ENCODE measurements at regions not wholly inside any gene's neighbourhood (a gene's known extent, or its start where the extent isn't known, plus 50 kb on each side); places are given as distances from the start of the nearest gene placed in this dataset.

GRCh38 chr6:119466226-119466625 is 116.7 kb upstream of the MAN1A1 start:
- Histone ChIP-seq H3K9me3 (ENCODE audit: control insufficient read depth, insufficient read depth, low read depth, low read length) (no peaks in the 10 kb centered on the region), H3K4me1 (ENCODE audit: control insufficient read depth, insufficient read depth, low read length) (no peaks in the 10 kb centered on the region), H3K4me3 (ENCODE audit: low read depth, low read length) (no peak overlapping the region), H3K36me3 (ENCODE audit: control insufficient read depth in 2 of 2, insufficient read depth in 1 of 2, low read length in 2 of 2) (no peaks in the 10 kb centered on the region), H3K27ac (ENCODE audit: extremely low read depth, low read depth, low read length) (no peak overlapping the region)
- POLR2A ChIA-PET = no interaction called here
- CTCF ChIA-PET = no interaction called here
- TF ChIP-seq ZNF558 (tag by site-specific recombination; IDR thresholded peaks at IDR 0.05) (no peak), ZNF521 (tag by site-specific recombination; IDR thresholded peaks at IDR 0.05) (no peak), ZNF513 (tag by site-specific recombination; IDR thresholded peaks at IDR 0.05) (no peak), SP2 (tag by site-specific recombination; IDR thresholded peaks at IDR 0.05) (no peak), ZNF324 (tag by site-specific recombination; IDR thresholded peaks at IDR 0.05) (no peak), PRDM1 (tag by site-specific recombination; IDR thresholded peaks at IDR 0.05) (no peak), ZNF366 (tag by site-specific recombination; conservative IDR thresholded peaks at IDR 0.05) (no peak), ZNF157 (tag by site-specific recombination; IDR thresholded peaks at IDR 0.05) (no peak), SCRT1 (tag by site-specific recombination; IDR thresholded peaks at IDR 0.05; ENCODE audit: borderline replicate concordance) (no peak), ZBTB48 (tag by site-specific recombination; IDR thresholded peaks at IDR 0.05) (no peak), CTCF (tag by site-specific recombination; IDR thresholded peaks at IDR 0.05) (no peak), ZNF37A (tag by site-specific recombination; IDR thresholded peaks at IDR 0.05) (no peak), ZNF140 (tag by site-specific recombination; IDR thresholded peaks at IDR 0.05) (no peak)
- TF ChIP-seq, protein P1, sequence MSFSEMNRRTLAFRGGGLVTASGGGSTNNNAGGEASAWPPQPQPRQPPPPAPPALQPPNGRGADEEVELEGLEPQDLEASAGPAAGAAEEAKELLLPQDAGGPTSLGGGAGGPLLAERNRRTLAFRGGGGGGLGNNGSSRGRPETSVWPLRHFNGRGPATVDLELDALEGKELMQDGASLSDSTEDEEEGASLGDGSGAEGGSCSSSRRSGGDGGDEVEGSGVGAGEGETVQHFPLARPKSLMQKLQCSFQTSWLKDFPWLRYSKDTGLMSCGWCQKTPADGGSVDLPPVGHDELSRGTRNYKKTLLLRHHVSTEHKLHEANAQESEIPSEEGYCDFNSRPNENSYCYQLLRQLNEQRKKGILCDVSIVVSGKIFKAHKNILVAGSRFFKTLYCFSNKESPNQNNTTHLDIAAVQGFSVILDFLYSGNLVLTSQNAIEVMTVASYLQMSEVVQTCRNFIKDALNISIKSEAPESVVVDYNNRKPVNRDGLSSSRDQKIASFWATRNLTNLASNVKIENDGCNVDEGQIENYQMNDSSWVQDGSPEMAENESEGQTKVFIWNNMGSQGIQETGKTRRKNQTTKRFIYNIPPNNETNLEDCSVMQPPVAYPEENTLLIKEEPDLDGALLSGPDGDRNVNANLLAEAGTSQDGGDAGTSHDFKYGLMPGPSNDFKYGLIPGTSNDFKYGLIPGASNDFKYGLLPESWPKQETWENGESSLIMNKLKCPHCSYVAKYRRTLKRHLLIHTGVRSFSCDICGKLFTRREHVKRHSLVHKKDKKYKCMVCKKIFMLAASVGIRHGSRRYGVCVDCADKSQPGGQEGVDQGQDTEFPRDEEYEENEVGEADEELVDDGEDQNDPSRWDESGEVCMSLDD (tag by site-specific recombination; IDR thresholded peaks at IDR 0.05) = no peak
- TF ChIP-seq, protein P2, sequence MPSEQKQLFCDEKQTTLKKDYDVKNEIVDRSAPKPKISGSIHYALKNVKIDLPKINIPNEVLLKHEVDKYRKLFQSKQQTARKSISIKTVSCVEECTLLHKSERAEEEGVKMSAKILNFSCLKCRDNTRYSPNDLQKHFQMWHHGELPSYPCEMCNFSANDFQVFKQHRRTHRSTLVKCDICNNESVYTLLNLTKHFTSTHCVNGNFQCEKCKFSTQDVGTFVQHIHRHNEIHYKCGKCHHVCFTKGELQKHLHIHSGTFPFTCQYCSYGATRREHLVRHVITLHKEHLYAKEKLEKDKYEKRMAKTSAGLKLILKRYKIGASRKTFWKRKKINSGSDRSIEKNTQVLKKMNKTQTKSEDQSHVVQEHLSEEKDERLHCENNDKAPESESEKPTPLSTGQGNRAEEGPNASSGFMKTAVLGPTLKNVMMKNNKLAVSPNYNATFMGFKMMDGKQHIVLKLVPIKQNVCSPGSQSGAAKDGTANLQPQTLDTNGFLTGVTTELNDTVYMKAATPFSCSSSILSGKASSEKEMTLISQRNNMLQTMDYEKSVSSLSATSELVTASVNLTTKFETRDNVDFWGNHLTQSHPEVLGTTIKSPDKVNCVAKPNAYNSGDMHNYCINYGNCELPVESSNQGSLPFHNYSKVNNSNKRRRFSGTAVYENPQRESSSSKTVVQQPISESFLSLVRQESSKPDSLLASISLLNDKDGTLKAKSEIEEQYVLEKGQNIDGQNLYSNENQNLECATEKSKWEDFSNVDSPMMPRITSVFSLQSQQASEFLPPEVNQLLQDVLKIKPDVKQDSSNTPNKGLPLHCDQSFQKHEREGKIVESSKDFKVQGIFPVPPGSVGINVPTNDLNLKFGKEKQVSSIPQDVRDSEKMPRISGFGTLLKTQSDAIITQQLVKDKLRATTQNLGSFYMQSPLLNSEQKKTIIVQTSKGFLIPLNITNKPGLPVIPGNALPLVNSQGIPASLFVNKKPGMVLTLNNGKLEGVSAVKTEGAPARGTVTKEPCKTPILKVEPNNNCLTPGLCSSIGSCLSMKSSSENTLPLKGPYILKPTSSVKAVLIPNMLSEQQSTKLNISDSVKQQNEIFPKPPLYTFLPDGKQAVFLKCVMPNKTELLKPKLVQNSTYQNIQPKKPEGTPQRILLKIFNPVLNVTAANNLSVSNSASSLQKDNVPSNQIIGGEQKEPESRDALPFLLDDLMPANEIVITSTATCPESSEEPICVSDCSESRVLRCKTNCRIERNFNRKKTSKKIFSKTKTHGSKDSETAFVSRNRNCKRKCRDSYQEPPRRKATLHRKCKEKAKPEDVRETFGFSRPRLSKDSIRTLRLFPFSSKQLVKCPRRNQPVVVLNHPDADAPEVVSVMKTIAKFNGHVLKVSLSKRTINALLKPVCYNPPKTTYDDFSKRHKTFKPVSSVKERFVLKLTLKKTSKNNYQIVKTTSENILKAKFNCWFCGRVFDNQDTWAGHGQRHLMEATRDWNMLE (tag by site-specific recombination; conservative IDR thresholded peaks at IDR 0.05; ENCODE audit: low read depth) = no peak

All from HEK293 (cell line).